HG02678 (cell line): ENCODE measurements at regions not wholly inside any gene's neighbourhood (a gene's known extent, or its start where the extent isn't known, plus 50 kb on each side); places are given as distances from the start of the nearest gene placed in this dataset.
"Not testable (repeated sequence)": the region's sequence is repeated elsewhere in the genome, so short reads cannot be mapped to it uniquely, and the experiment has no call there.

Experiments
- ATAC-seq: cut with Tn5 transposase; IDR thresholded peaks from one replicate; pipeline ENCODE4 v1.9.1; 2021; ENCODE audit warnings: mild to moderate bottlenecking, moderate library complexity; ENCODE audit not compliant: unreplicated experiment

- no peak for ATAC-seq
These were observed 231.8 kb upstream of the FOXP2 start for GRCh38 chr7:114182837-114183236.

DNA sequence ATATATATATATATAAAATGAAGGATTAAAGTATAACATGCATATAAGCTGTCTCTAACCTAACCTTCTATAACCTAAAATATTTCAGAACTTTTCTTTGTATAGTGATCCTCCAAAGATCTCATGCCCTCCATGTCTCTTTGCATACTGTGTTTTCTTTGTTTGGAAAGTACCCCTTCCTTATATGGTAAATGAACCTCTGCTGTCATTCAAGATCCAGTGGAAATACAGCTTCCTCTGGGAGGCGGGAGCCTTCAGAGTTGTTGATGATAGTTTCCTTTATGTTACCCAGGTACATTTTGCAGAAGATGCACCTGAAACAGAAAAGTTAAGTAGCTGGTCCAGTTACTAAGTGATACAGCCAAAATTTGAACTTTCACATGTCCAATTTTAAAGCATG lies 233.3 kb upstream of the FOXP2 start:
- ATAC-seq = no peak

- no peak for ATAC-seq
These were observed 233.9 kb upstream of the FOXP2 start for GRCh38 chr7:114180556-114181266.

DNA sequence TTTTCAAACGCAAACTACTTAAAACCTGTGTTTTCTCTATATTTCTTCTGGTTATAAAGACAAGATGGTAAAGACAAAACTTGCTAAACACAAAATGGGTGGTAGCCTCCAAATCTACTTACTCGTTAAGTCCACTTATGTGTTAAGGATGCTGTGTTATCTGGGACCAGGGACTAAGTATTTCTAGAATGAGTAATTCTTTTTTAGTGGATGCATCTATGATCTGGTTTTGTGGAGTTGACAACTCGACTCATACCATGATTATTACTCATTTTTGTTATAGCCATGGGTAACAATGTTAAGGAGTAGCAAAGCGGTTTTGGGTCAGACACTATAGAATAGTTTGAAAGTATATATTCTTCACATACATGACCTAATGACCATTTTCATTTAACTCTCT lies 239.5 kb upstream of the FOXP2 start:
- ATAC-seq = no peak

GRCh38 chr7:114173170-114173890 lies 241.3 kb upstream of the FOXP2 start:
- ATAC-seq = no peak

DNA sequence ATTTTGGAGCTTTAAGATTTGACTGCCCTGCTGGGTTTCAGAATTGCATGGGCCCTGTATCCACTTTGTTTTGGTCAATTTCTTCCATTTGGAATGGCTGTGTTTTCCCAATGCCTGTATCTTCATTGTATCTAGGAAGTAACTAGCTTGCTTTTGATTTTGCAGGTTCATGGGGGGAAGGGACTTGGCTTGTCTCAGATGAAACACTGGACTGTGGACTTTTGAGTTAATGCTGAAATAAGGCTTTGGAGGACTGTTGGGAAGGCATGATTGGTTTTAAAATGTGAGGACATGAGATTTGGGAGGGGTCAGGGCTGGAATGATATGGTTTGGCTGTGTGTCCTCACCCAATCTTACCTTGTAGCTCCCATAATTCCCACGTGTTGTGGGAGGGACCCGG lies 245.2 kb upstream of the FOXP2 start:
- ATAC-seq = not testable (repeated sequence)

- no peak for ATAC-seq
These were observed 242.1 kb upstream of the PPP1R3A start for GRCh38 chr7:114160925-114161324.

DNA sequence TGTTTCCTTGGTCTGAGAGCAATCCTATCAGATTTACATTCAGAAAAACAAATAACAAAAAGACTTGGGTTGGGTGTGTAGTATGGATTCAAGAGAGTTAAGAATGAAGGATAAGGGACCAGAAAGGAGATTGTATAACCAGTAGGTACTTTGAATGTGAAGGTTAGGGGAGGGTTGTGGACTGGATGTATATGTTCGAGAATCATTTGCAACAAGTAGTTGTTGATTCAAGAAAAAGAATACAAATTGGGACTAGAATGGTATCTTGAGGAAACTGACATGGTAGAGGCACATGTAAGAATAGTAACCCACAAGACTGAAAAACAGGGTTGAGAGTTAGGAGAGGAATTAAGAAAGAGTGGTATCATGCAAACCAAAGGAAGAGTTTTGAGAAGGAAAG lies 240.0 kb upstream of the PPP1R3A start:
- no peak for ATAC-seq

DNA sequence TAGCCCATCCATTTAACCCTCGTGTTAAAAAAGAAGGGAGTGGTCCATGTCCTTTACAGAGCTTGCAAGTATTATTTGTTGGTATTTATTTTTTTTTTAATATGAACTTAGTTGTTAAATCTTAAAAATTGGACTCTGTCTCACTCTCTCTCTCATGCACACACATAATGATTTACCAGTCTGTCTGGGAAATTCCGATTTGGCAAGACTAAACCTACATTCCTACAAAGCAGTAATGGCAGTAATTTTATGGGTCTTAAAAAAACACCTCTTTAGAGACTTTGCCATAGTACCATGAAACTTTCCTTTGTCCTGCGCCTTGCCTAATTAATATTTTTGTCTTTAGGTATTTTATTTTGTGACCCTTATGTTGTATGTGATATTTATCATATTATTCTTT lies 239.5 kb upstream of the PPP1R3A start:
- ATAC-seq = no peak

DNA sequence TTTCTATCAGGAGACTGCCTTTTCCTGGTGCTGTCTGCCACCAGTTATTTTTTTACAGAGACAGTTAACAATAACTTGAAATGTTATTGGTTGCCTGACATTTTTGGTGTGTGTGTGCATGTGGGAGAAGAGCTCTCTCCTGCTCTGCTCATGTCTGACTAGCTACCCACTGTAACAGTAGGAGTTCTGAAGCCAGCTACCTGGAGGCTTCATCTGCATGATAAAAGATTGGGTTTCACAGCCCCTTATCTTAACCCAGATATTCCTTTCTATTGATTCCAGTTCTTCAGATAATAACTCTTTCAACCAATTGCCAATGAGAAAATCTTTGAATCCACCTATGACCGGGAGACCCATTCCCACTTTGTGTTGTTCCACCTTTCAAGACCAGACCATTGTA lies 237.4 kb upstream of the PPP1R3A start:
- no peak for ATAC-seq

DNA sequence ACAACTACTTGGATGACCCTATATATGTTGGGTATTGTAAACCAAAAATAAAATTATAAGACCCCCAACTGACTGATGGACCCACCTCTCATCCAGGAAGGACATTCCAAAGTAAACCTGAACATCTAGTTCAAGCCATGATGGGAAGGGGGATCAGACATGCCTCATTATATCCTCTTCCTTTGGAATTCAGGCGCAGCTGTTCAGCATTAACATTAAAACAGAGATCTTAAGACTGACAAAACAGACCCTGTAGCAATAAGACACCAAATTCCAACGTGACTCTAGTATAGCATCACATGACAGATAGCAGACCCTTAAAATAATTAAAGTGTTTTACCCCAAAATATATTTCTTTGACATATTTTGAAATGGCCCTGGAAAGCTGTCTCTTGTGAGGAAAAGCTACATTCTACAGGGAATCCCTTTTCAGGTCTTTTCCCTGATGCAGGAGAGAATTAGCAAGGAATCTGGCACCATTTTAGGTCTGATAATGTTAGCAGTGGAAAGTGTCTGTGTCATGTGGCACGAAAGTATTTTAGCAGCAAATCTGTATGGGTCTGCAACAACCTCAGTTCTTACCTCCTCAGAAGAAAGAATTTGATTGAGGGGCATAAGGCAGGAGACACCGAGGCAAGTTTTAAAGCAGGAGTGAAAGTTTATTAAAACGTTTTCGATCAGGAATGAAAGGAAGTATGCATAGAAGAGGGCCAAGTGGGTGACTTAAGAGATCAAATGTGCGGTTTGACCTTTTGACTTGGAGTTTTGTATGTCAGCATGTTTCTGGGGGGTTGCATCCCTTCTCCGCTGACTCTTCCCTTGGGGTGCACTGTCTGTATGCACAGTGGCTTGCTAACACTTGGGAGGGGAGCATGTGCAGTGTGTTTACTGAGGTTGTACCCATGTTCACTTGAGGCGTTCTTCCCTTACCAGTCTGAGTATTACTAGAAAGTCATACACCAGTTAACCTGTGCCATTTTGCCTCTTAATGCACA lies 236.6 kb upstream of the PPP1R3A start:
- ATAC-seq = no peak

GRCh38 chr7:114153700-114154099 lies 234.9 kb upstream of the PPP1R3A start:
- no peak for ATAC-seq

- no peak for ATAC-seq
These were observed 233.6 kb upstream of the PPP1R3A start for GRCh38 chr7:114152314-114152938.

DNA sequence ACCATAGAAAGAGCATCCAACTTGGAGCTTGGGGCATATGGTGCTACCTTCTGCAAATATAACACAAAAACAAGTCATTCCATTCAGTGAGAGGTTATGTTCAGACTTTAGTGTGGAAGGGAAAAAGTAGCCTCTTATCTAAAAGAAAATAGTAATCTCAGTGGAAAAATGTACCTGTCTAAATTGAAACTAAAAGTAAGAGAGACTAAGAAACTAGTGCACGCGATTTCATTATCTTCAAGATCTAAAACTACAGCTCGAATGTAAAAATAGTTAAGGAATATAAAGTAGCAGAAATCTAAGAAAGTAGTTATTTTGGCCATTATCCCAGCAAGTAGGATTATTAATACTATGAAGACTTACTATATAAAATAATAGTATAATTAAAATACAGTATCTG lies 233.0 kb upstream of the PPP1R3A start:
- no peak for ATAC-seq

DNA sequence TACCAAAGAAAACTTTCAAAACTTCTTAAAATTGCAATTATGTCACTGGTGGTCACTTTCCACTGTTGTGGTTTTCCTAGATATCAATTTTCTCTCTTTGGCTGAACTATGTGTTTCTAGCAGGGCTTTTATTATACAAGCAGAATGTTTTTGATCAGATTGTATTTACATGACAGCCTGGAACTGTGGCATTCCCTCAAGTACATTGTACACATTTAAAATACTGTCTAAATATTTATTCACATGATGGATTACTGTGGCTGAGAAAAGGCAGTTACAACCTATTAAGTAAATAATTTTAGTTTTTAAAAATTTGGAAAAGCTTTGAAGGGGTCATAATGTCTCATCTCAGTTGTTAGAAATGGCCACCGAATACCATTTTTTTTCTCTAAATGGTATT lies 231.9 kb upstream of the PPP1R3A start:
- ATAC-seq = no peak

DNA sequence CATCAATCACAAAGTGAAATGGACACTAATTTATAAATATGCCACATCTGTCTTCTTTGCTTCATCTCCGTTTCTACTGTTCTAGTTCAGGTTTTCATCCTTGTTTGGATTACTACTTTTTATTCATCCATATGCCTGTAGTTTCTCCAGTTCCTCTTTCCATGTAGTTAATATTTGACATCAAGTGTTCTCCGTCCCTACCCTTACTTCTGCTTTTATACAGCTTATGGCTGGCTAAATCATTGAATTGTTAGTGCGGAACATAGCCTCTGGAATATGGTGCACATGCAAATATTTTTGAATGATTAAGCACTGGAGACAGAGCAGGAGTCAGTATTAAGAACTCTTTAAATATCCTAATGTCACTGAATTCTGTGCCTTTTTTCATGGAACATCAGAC lies 230.0 kb upstream of the PPP1R3A start:
- no peak for ATAC-seq

DNA sequence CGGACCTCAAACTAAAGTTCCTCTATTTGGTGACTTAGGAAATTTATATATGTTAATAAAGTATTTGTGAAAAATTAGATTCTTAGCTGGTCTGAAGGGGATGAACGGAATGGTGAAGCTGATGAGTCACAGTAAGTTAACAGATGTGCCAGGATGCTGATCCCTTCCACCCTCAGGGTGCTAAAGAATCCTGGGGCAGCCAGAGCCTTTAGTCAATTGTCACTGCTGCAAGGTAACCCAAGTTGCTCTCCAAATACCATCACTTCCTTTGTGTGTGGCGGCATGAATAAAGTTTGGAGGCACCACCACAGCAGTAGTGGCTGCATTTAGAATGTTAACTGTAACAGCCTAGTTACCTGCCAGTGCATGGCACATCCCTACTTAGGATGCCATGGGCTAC lies 222.6 kb upstream of the PPP1R3A start:
- no peak for ATAC-seq

- no peak for ATAC-seq
These were observed 221.8 kb upstream of the PPP1R3A start for GRCh38 chr7:114140561-114140960.

GRCh38 chr7:114139690-114140089 lies 220.9 kb upstream of the PPP1R3A start:
- not testable (repeated sequence) for ATAC-seq

- no peak for ATAC-seq
These were observed 219.8 kb upstream of the PPP1R3A start for GRCh38 chr7:114138587-114138986.

DNA sequence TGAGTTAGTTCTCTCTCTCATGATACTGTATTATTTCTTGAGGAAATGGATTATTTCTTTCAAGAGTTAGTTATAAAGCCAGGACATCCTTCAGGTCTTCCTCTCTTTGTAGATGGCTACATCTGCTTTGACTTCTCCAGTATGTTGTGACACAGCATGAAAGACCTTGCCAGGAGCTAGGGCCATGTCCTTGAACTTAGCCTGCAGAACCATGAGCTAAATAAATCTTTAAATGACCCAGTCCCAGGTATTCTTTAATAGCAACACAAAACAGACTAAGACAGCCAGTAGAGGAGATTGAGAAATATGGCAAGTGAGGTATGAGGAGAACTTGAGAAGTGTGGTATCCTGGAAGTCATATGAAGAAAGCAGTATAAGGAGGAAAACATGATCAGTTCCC lies 214.9 kb upstream of the PPP1R3A start:
- no peak for ATAC-seq
